DMS114 treated with DMSO at 0.1 percent for 48 hours (cell line): ENCODE measurements at regions not wholly inside any gene's neighbourhood (a gene's known extent, or its start where the extent isn't known, plus 50 kb on each side); places are given as distances from the start of the nearest gene placed in this dataset.

Experiments used
- DNase-seq: peaks from one replicate; lab custom pipeline; 2025; ENCODE audit not compliant: unreplicated experiment; lab: John Stamatoyannopoulos, UW

DNA sequence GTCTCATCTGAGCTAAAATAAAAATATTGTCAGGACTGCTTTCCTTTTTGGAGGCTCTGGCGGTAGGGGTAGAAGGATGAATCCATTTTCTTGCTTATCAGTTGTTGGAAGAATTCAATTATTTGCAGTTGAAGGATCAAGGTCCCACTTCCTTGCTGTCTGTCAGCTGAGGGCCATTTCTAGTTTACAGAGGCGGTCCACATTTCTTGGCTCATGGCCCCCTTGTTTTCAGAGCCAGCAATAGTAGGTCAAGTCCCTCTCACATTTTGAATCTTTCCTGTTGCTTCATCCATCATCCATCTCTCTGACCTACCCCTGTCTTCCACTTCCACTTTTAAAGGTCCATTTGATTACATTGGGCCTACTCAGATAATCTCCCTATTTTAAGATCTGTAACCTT is 1099.3 kb upstream of the DIAPH2 start:
- no peak for DNase-seq

DNA sequence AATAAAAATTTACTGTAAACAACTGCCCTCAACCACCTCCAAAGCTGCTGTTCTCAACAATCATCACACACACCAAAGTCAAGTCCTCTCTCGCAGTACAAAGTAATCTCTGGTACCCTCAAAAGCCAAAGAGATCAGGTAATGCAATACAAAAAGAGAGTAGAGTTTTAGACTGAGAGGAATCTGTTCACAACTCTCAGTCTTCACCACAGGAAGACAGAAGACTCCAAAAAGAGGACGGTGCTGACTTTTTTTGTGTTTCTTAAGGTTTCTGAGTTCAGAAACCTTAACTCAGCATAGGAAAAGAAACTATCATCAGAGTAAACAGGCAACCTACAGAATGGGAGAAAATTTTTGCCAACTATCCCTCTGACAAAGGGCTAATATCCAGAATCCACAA is 1072.3 kb upstream of the DIAPH2 start:
- no peak for DNase-seq

DNA sequence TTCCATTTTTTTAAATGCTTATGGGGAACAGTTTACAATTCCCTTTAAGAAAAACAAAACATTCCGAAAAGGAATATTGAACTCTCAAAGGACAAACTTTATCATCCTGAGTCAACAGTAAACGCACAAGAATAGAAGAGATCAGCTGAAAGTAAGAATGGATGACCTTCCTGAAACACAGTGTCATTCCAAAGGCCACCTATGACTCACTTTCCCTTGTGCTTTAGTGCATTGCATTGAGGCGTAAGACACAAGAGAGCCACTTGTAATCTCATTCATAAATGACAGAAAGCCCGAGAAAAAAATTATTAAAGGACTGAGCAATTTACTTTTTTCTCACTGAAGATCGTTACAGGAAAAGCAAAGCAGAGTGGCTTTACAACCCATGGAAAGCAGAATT is 1062.4 kb upstream of the DIAPH2 start:
- DNase-seq: no peak

DNA sequence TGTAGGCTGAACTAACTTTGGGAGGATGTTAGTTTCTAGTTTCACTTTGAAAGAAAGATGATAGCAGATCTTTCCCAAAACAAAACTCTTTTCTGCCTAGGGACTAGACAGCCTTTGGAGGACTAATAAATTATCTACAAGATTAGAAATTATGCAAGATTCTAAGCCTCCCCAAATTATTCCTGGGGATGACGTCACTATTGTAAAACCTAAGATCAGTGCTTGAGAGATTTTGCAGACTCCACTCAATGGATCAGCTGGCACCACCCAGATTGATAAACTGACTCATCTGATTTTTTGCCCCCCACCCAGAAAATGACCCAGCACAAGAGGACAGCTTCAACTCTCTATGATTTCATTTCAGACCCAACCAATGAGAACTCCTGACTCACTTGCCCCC is 1057.9 kb upstream of the DIAPH2 start:
- no peak for DNase-seq

DNA sequence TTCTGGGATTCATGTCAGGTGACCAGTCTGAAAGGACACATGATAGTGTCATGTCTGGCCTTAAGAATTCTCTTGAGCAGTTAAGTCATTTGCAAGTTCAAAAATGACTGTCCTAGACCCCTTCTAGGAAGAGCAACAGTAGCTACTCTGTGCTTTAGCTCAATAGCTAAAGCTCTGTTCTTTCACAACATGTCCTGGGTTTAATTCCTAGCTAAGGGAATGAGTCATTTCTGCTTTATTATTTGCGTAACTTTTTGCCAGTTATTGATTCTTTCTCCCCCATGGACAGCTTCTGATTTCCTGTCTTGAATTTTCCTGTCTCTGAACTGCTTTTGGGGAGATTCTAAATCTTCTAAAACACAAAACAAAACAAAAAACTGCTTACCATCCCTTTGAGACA is 1055.8 kb upstream of the DIAPH2 start:
- no peak for DNase-seq

DNA sequence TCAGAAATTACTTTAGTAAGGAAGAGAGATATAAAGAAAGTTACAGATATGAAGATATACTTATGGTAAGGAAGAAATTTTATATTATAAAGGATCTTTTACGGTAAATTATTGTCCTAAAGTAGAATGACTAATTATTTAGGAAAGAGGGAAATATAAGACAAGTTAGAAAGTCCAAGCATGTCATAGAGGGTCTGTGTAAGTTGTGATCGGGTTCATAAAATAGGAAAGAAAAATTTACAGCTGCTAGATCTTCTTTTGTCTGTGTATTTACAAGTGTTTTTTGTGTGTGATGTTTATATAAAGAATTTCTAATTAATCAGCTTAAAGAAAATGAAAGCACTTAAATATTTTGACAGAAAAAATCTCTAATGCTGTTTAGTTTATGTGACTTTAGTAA is 1054.9 kb upstream of the DIAPH2 start:
- DNase-seq: no peak

DNA sequence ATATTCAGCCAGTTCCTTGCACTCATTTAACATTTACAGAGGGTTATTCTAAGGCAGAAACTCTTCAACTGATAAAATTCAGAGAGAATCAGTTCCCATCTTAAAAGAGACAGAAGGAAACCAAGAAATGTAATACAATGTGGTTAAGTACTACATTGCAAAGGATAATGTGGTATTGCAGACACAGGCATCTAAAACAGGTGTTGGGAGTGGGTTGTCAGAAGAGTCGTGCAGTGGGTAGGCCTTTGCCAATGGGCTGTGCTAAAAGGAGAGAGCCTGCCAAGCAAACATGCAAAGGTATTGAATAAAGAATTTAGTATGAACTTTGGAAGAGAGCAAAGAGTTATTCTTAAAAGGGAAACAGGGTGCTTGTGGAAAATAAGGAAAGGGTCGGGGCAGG is 1044.4 kb upstream of the DIAPH2 start:
- no peak for DNase-seq

DNA sequence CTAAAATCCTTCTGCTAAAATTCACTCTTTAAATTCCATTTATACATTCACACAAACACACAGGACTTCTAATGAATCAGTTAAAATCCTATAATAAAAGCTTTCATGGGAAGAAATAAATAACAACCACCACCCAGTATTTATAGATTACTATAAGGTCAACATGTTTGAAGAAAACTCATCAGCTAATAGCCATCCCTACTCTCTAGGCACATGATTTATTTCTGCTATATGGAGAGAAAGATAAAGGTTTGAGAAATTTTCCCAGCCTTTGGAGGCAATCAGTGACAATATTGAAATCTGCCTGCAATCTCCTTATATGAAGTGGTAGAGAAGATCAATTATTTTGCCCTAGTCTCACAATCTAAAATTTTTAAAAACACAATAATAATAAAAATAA is 1038.9 kb upstream of the DIAPH2 start:
- DNase-seq: no peak

DNA sequence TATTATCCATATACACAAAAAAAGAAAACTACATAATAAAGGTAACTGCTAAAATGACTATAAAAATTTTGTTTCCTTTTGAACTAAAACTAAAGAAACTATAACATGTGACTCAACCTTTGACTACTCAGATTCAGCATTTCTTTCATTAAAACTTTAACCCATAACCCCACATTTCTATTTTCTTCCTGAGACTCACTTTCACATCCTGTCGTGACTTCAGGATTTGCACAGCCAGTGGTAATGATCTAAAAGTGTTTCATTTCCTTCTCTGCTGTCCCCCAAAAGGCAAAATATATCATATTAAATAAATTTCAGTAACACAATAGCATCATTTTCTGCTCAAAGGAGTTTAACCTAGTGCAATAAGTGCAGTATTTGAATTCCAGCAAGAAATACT is 1022.4 kb upstream of the DIAPH2 start:
- DNase-seq: no peak

DNA sequence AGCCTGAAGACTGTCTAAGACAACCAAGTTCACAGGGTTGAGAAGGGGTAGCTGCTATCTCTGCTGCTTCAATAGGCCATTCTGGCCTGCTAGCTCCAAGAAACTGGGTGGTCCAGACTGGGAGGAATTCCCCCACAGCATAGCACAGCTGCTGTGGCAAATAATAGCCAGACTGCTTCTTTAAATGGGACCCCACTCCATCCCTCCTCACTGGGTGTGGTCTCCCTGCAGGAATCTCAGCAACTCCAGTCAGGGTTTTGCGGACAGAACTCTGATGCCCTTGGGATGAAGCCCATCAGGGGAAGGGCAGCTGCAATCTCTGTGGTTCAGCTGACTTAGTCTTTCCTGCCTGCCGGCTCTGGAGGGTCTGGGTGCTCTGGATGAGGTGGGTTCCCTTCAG is 1018.6 kb upstream of the DIAPH2 start:
- DNase-seq: no peak

DNA sequence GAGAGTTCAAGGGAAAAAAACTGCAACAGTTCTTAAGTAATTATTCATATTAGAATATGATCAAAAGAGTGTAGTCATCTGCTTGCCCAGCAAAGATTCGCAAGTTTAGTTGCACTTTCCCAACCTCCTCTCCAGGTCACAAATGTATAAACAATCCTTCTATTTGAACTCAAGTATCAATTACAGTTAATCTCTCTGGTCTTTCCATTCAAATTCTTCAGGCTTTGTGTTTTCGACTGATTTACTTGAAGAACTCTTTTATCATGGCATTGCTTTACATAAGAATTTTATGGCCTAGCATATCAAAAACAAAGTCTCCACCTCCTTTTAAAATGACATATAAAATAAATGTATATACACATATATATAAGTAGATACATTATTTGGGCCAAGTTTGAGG is 1009.6 kb upstream of the DIAPH2 start:
- no peak for DNase-seq

DNA sequence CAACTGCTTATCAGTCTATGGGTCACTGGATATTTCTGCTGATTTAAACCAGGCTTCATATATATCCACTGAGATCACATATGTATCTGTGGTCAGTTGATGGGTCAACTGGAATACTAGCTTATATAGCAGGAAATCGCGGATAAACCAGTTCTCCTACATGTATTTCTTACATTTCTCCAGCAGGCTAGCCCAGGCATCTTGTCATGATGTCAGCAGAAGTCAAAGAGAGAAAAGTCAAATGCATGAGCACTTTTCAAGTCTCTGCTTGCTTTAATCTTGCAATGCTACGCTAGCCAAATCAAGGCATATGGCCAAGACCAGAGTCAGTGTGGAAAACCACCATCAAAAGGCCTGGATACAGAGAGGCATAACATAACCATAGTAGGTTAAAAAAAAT is 1008.8 kb upstream of the DIAPH2 start:
- DNase-seq: no peak

DNA sequence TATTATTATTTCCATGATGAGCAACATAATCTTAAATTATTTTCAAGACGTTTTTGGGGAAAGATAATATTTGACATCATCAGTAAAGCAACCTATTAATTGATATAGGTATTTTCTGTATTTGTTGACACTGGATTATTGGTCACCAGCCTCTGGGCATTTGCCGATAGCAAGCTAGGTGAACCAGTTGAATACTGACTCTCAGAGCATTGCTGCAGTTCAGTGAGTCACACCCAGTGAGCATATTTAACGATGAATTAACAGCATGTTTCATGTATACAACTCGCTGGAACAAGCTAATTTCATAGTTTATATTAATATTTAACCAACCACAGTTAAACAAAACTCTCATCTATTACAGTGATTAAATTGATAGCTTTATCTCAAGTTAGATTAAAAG is 1006.0 kb upstream of the DIAPH2 start:
- no peak for DNase-seq

DNA sequence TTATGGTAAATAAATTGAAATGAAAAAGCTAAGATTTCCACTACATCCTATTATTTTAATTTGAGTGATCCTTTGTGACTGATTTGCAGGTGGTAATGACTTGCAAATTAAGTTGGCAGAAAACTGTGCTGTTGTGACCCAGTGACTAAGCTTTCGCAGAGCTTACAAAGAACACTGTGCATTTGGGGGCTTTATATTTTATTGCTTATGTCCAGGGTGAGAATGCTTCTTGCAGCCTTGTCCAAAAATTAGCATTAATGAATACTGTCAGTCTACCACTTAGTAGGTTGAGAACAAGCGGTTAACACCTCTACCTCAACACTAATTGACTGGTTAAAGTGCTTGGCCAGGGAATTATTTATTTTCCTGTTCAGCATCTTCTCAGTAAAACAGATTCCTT is 991.3 kb upstream of the DIAPH2 start:
- DNase-seq: no peak

DNA sequence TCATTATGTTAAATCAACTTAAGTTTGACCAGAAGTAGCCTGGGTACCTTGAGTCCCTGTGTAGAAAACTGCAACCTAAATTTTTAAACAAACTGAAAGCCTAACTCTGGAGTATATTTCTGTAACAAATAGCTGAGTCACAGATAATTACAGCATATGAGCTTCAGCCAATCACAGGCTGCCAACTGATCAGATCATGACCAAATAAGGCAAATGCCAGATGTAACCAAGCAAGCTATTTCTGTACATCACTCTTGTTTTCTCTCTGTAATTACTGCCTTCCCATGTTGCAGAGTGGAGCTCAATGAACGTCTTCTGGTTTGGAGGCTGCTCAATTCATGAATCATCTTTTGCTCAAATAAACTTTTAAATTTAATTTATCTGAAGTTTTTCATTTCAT is 980.9 kb upstream of the DIAPH2 start:
- DNase-seq: no peak

DNA sequence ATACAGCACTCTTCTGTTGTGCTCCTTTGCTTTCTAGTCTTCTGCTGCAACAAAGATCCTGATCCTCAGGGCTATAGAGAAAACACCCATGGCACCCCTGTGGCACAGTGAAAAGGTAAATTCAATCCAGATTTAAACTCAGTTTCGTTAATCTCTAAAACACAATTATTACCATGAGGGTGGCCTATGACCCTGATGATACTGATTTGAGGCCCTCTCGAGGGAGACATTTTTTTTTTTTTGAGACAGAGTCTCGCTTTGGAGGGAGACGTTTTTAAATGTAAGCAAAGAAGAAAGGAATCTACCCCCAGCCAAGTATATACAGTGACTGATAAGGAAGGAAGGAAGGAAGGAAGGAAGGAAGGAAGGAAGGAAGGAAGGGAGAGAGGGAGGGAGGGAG is 967.8 kb upstream of the DIAPH2 start:
- no peak for DNase-seq

DNA sequence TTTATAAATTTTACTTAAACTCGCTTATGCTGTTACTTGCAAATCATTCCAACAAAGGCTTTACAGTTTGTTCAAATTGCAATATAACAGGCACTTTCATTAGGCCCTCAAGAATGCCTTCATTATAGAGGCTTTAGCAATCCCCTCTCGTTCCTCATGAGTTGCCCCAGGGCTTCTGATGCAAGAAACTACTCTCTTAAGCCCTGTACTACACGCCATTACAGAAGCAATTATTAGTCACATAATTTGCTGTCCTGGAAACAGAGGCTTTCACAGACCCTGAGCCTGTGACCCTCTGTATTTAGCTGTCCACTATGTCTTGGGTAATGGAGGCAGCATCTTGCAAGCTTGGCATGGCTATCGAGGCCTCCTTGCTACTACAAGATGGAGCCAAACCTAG is 965.9 kb upstream of the DIAPH2 start:
- DNase-seq: no peak

DNA sequence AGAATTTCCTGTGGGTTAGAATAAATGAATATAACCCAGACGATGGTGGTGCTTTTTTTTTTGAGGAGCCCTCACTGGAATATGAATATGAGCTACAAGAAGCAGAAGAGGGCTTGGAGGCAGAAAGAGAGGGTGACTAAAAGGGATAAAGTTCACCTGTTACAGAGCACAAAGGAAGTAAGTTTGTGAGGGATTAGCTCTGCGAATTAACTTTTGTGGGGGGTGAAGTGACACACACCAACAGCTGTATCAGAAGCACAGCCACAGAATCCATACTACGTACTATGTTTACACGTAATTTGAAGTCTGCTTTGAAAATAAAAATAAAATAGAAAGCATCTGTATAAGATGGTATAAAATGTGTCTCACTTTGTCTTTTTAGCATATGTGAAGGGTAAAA is 963.6 kb upstream of the DIAPH2 start:
- DNase-seq: no peak

DNA sequence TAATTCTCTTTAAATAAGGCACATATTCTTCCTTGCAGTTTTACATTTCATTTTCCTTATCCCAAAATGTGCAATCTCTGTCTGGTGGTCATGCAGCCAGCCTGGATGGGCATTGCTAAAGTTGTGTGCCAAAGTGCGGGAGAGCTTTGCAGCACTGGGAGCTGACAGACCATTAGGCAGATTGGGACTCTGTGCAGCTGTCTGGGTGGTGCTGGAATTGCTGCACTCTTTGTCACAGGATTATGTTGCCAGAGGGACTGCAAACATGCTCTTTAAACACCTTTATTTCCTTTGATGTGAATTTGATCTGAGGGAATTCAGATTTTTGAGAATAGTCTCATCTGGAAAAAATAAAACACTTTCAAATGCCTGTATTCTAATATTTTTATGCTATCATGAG is 956.2 kb upstream of the DIAPH2 start:
- no peak for DNase-seq

DNA sequence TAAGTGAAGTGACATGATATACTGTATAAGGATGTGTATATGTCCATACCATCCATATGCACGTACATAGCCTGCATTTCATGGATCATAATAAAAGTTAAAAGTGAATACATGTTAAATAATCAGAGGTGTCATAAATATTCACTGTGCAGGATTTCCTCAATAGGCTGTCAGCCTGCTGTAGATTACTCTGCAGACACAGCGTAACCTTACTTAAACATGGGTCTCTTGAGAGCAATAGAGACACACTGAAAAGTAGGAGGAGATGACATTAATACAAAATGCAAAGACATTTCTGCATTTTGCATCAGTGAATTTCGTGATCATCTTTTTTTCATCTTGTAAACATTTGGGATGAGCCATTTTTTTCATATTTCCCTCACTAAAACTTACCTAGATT is 955.2 kb upstream of the DIAPH2 start:
- no peak for DNase-seq

DNA sequence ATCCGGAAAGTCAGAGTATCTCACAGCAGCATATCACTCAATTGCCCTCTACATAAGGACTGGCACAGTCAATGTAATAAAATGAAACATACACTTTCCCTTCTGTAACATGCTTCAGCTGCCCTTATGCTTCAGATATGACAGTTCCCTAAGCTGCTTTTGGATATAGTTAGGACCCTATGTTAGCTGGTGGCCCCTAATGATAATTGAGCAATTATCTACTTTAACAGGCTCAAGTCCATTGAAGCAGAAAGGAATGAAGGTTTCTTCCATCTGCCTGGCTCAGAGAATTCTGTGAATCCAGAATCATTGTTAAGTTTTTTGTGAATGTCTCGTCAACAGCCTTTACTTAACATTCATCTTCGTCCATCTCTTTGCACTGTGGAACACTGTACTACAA is 951.2 kb upstream of the DIAPH2 start:
- DNase-seq: no peak

DNA sequence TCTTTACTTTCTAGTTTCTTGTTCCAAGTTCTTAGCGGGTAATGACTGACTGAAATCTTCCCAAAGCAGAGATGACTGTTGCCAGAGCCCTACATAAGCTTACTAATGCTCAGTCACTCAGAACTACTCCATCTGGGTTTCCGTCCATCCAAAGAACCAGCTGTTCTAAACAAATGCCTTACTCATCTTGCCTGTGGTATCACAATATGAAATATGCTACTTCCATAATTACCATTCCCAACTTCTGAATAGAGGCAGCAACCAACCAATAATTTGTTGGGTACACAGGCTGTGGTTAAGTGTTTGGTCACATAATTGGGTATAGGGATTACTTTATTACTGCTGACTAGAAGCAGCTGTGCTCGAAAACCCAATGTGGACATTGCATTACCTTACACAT is 930.2 kb upstream of the DIAPH2 start:
- no peak for DNase-seq

DNA sequence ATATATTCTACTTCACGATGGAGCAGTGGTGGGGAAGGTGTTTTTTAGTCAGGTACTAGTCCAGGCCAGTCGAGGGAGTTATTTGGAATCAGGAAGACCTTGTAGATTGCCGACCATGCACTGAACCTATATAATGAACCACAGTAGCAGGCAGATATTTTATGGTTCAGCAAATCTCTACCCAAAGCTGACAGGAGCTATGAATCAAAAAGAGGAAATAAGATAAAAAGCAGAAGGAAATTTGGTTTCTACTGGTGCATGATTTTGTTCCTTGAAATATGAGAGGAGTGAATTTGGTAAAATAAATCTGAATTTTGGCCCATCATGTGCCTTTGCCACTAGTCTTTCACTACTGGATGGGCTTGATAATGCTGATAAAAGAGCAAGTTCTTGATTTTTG is 924.3 kb upstream of the DIAPH2 start:
- no peak for DNase-seq

DNA sequence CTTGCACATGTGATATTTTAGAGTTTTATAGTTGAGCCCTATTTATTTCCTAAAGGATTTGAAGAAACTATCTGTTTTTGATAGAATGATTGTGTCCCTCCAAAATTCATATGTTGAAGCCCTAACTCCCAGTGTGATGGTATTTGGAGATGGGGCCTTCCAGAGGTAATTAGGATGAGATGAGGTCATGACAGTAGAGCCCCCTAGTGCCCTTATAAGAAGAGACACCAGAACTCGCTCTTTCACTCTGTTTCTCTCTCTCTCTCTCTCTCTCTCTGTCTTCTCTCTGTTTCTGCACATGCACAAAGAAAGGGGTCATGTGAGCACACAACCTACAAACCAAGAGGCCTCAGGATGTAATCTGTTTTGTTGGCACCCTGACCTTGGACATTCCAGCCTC is 921.9 kb upstream of the DIAPH2 start:
- no peak for DNase-seq
